Breast epithelium (tissue), 4 donors: ENCODE measurements at regions not wholly inside any gene's neighbourhood (a gene's known extent, or its start where the extent isn't known, plus 50 kb on each side); places are given as distances from the start of the nearest gene placed in this dataset.

Experiments used
- DNase-seq, 2 donors: peaks; one replicate each; pipeline ENCODE4 v3.0.0-alpha.2; 2019; ENCODE audit warnings: low spot score in 2 of 2
- H3K27ac ChIP-seq, 2 donors: fragments of 200-600 bp; sonication (generic) in 1 of 2; one replicate each; pipeline ENCODE4 v1.5.1; 2016 to 2019; ENCODE audit warnings: mild to moderate bottlenecking in 1 of 2
- H3K27me3 ChIP-seq, 2 donors: fragments of 200-600 bp; sonication (generic) in 1 of 2; one replicate each; pipeline versions ENCODE4 v1.5.1 to v1.6.0; 2017 to 2019; ENCODE audit warnings: control low read depth in 1 of 2, mild to moderate bottlenecking in 1 of 2
- H3K36me3 ChIP-seq: fragments of 200-600 bp; one replicate; pipeline ENCODE4 v1.5.1; 2019
- H3K4me1 ChIP-seq, 2 donors: fragments of 200-600 bp; sonication (generic); one replicate each; pipeline ENCODE4 v1.5.1; 2016 to 2019; ENCODE audit warnings: control low read depth in 1 of 2
- H3K4me3 ChIP-seq, 3 donors: fragments of 200-600 bp; sonication (generic); 1 replicate in 2 of 3; 2 replicates in 1 of 3; pipeline ENCODE4 v1.5.1; 2016 to 2019; ENCODE audit warnings: mild to moderate bottlenecking in 3 of 3, moderate library complexity in 2 of 3
- H3K9me3 ChIP-seq, 2 donors: fragments of 200-600 bp; sonication (generic) in 1 of 2; one replicate each; pipeline ENCODE4 v1.5.1; 2016 to 2019; ENCODE audit warnings: control low read depth in 1 of 2
- CTCF ChIP-seq, 3 donors: fragments of 450-650 bp; IDR thresholded peaks; one replicate each; pipeline ENCODE4 v1.5.1; 2016 to 2017; ENCODE audit warnings: antibody characterized with exemption in 3 of 3, mild to moderate bottlenecking in 3 of 3, moderate library complexity in 3 of 3
- POLR2A ChIP-seq: fragments of 450-650 bp; IDR thresholded peaks from one replicate; pipeline ENCODE4 v1.6.1; 2016; ENCODE audit warnings: antibody characterized with exemption, mild to moderate bottlenecking, moderate library complexity
- POLR2AphosphoS5 ChIP-seq, 3 donors: sonication (generic); formaldehyde crosslinking; IDR thresholded peaks; one replicate each; pipeline ENCODE4 v1.6.1; 2017; ENCODE audit warnings: antibody characterized with exemption in 3 of 3
- intact Hi-C: fragments of 100-400 bp; cut with DNase I; formaldehyde crosslinking; loops from one replicate; pipeline ENCODE4 v1.15.1; 2023; ENCODE audit warnings: low total_unique reads

GRCh38 chr3:154690413-154690812 lies 260.4 kb upstream of the GPR149 start:
- Histone ChIP-seq H3K9me3 (no peaks in the 10 kb centered on the region), H3K27me3 (no peaks in the 10 kb centered on the region), H3K27ac (no peak overlapping the region), H3K4me1 (no peaks in the 10 kb centered on the region), H3K36me3 (no peaks in the 10 kb centered on the region), H3K4me3 (no peak overlapping the region)
- intact Hi-C loops, result no loop called here
- TF ChIP-seq CTCF (IDR thresholded peaks at IDR 0.05) (no peak), POLR2A (no peak), POLR2AphosphoS5 (IDR thresholded peaks at IDR 0.05) (no peak)
- no peak for DNase-seq

- no peaks in the 10 kb centered on the region for H3K36me3 ChIP-seq
- no peak overlapping the region for H3K27ac ChIP-seq
- H3K27me3 ChIP-seq, result no peaks in the 10 kb centered on the region
- intact Hi-C loops, result loop anchor here (10.0 kb wide), 1 partner anchor 450 kb away; no protein-coding TSS in a partner anchor
- TF ChIP-seq POLR2A (no peak), CTCF (IDR thresholded peaks at IDR 0.05) (no peak), POLR2AphosphoS5 (IDR thresholded peaks at IDR 0.05) (no peak)
- peaks cover 5 to 20% of the 10 kb centered on the region in 2 donors for H3K9me3 ChIP-seq
- no peak overlapping the region for H3K4me3 ChIP-seq
- H3K4me1 ChIP-seq, result no peaks in the 10 kb centered on the region
- no peak for DNase-seq
These were observed 254.4 kb upstream of the GPR149 start for GRCh38 chr3:154684440-154684839.

GRCh38 chr3:154684021-154684420 lies 254.0 kb upstream of the GPR149 start:
- DNase-seq, result no peak
- H3K27ac ChIP-seq, result no peak overlapping the region
- no peak overlapping the region for H3K4me3 ChIP-seq
- H3K4me1 ChIP-seq, result no peaks in the 10 kb centered on the region
- intact Hi-C loops, result loop anchor here (10.0 kb wide), 1 partner anchor 451 kb away; no protein-coding TSS in a partner anchor
- no peaks in the 10 kb centered on the region for H3K36me3 ChIP-seq
- peaks cover 5 to 20% of the 10 kb centered on the region in 2 donors for H3K9me3 ChIP-seq
- H3K27me3 ChIP-seq, result no peaks in the 10 kb centered on the region
- TF ChIP-seq POLR2A (no peak), POLR2AphosphoS5 (IDR thresholded peaks at IDR 0.05) (no peak), CTCF (IDR thresholded peaks at IDR 0.05) (no peak)

GRCh38 chr3:154678041-154678654 lies 248.2 kb upstream of the GPR149 start:
- no peaks in the 10 kb centered on the region for H3K27me3 ChIP-seq
- H3K9me3 ChIP-seq, result peaks cover 0 to 6% of the 10 kb centered on the region in 2 donors
- no peak for DNase-seq
- no peaks in the 10 kb centered on the region for H3K4me1 ChIP-seq
- no peaks in the 10 kb centered on the region for H3K36me3 ChIP-seq
- no peak overlapping the region for H3K4me3 ChIP-seq
- intact Hi-C loops, result no loop called here
- H3K27ac ChIP-seq, result no peak overlapping the region
- TF ChIP-seq CTCF (IDR thresholded peaks at IDR 0.05) (no peak), POLR2A (no peak), POLR2AphosphoS5 (IDR thresholded peaks at IDR 0.05) (no peak)

- Histone ChIP-seq H3K27ac (no peak overlapping the region), H3K9me3 (no peaks in the 10 kb centered on the region), H3K36me3 (no peaks in the 10 kb centered on the region), H3K27me3 (no peaks in the 10 kb centered on the region), H3K4me3 (no peak overlapping the region), H3K4me1 (no peaks in the 10 kb centered on the region)
- TF ChIP-seq POLR2A (no peak), POLR2AphosphoS5 (IDR thresholded peaks at IDR 0.05) (no peak), CTCF (IDR thresholded peaks at IDR 0.05) (no peak)
- DNase-seq, result no peak
- intact Hi-C loops, result no loop called here
These were observed 238.8 kb upstream of the GPR149 start for GRCh38 chr3:154668835-154669234.
